ENCODE measurements at regions not wholly inside any gene's neighbourhood (a gene's known extent, or its start where the extent isn't known, plus 50 kb on each side); places are given as distances from the start of the nearest gene placed in this dataset.

- no peak for TF ChIP-seq POLR2A (IDR thresholded peaks at IDR 0.05; ENCODE audit: low read depth, low read length)
- no peak for TF ChIP-seq POLR2AphosphoS5 (IDR thresholded peaks at IDR 0.05; ENCODE audit: low read depth, low read length)
- TF ChIP-seq PAX5 (IDR thresholded peaks at IDR 0.05; ENCODE audit: insufficient read depth, low read length, severe bottlenecking) = no peak
- TF ChIP-seq POU2F2 (IDR thresholded peaks at IDR 0.05; ENCODE audit: low read depth, low read length) = no peak
- TF ChIP-seq SPI1 (IDR thresholded peaks at IDR 0.05; ENCODE audit: low read depth, low read length) = no peak
- no peak for TF ChIP-seq TAF1 (IDR thresholded peaks at IDR 0.05; ENCODE audit: low read depth, low read length)
- no peak for FAIRE-seq
These were observed 177.0 kb upstream of the SP8 start for GRCh38 chr7:20963556-20964280.

GRCh38 chr7:20964281-20964918 lies 177.7 kb upstream of the SP8 start:
- TF ChIP-seq POLR2A (IDR thresholded peaks at IDR 0.05; ENCODE audit: low read depth, low read length) = no peak
- no peak for DNase-seq (ENCODE audit: insufficient read length, low spot score)
- no peak for FAIRE-seq

More at GRCh38 chr7:20963556-20964280, 177.0 kb upstream of the SP8 start:
- DNase-seq (ENCODE audit: insufficient read length, low spot score) = no peak

GRCh38 chr7:20971219-20971618 lies 184.5 kb upstream of the SP8 start:
- FAIRE-seq = no peak
- DNase-seq (ENCODE audit: insufficient read length, low spot score) = no peak
- TF ChIP-seq PAX5 (IDR thresholded peaks at IDR 0.05; ENCODE audit: insufficient read depth, low read length, severe bottlenecking) (no peak), POU2F2 (IDR thresholded peaks at IDR 0.05; ENCODE audit: low read depth, low read length) (no peak), SPI1 (IDR thresholded peaks at IDR 0.05; ENCODE audit: low read depth, low read length) (no peak), POLR2AphosphoS5 (IDR thresholded peaks at IDR 0.05; ENCODE audit: low read depth, low read length) (no peak), TAF1 (IDR thresholded peaks at IDR 0.05; ENCODE audit: low read depth, low read length) (no peak), POLR2A (IDR thresholded peaks at IDR 0.05; ENCODE audit: low read depth, low read length) (no peak)

GRCh38 chr7:20980232-20980631 lies 193.5 kb upstream of the SP8 start:
- DNase-seq (ENCODE audit: insufficient read length, low spot score) (no peak), FAIRE-seq (no peak)
- TF ChIP-seq PAX5 (IDR thresholded peaks at IDR 0.05; ENCODE audit: insufficient read depth, low read length, severe bottlenecking) = no peak
- no peak for TF ChIP-seq POLR2AphosphoS5 (IDR thresholded peaks at IDR 0.05; ENCODE audit: low read depth, low read length)
- no peak for TF ChIP-seq SPI1 (IDR thresholded peaks at IDR 0.05; ENCODE audit: low read depth, low read length)

- FAIRE-seq (no peak), DNase-seq (ENCODE audit: insufficient read length, low spot score) (no peak)
- TF ChIP-seq POLR2A (IDR thresholded peaks at IDR 0.05; ENCODE audit: low read depth, low read length) (no peak), POU2F2 (IDR thresholded peaks at IDR 0.05; ENCODE audit: low read depth, low read length) (no peak), PAX5 (IDR thresholded peaks at IDR 0.05; ENCODE audit: insufficient read depth, low read length, severe bottlenecking) (no peak), SPI1 (IDR thresholded peaks at IDR 0.05; ENCODE audit: low read depth, low read length) (no peak), TAF1 (IDR thresholded peaks at IDR 0.05; ENCODE audit: low read depth, low read length) (no peak), POLR2AphosphoS5 (IDR thresholded peaks at IDR 0.05; ENCODE audit: low read depth, low read length) (no peak)
These were observed 194.1 kb upstream of the SP8 start for GRCh38 chr7:20980668-20981264.

- no peak for DNase-seq (ENCODE audit: insufficient read length, low spot score)
- FAIRE-seq = no peak
- no peak for TF ChIP-seq POLR2AphosphoS5 (IDR thresholded peaks at IDR 0.05; ENCODE audit: low read depth, low read length)
- no peak for TF ChIP-seq SPI1 (IDR thresholded peaks at IDR 0.05; ENCODE audit: low read depth, low read length)
- no peak for TF ChIP-seq POLR2A (IDR thresholded peaks at IDR 0.05; ENCODE audit: low read depth, low read length)
- no peak for TF ChIP-seq POU2F2 (IDR thresholded peaks at IDR 0.05; ENCODE audit: low read depth, low read length)
- TF ChIP-seq TAF1 (IDR thresholded peaks at IDR 0.05; ENCODE audit: low read depth, low read length) = no peak
- TF ChIP-seq PAX5 (IDR thresholded peaks at IDR 0.05; ENCODE audit: insufficient read depth, low read length, severe bottlenecking) = no peak
These were observed 201.7 kb upstream of the SP8 start for GRCh38 chr7:20988340-20988739.

GRCh38 chr7:20991544-20991943 lies 204.9 kb upstream of the SP8 start:
- no peak for FAIRE-seq
- no peak for TF ChIP-seq POLR2A (IDR thresholded peaks at IDR 0.05; ENCODE audit: low read depth, low read length)
- TF ChIP-seq PAX5 (IDR thresholded peaks at IDR 0.05; ENCODE audit: insufficient read depth, low read length, severe bottlenecking) = no peak
- TF ChIP-seq SPI1 (IDR thresholded peaks at IDR 0.05; ENCODE audit: low read depth, low read length) = no peak
- no peak for TF ChIP-seq TAF1 (IDR thresholded peaks at IDR 0.05; ENCODE audit: low read depth, low read length)
- no peak for TF ChIP-seq POLR2AphosphoS5 (IDR thresholded peaks at IDR 0.05; ENCODE audit: low read depth, low read length)

GRCh38 chr7:20993693-20994092 lies 207.0 kb upstream of the SP8 start:
- TF ChIP-seq PAX5 (IDR thresholded peaks at IDR 0.05; ENCODE audit: insufficient read depth, low read length, severe bottlenecking) (no peak), TAF1 (IDR thresholded peaks at IDR 0.05; ENCODE audit: low read depth, low read length) (no peak), POU2F2 (IDR thresholded peaks at IDR 0.05; ENCODE audit: low read depth, low read length) (no peak), SPI1 (IDR thresholded peaks at IDR 0.05; ENCODE audit: low read depth, low read length) (no peak), POLR2A (IDR thresholded peaks at IDR 0.05; ENCODE audit: low read depth, low read length) (no peak), POLR2AphosphoS5 (IDR thresholded peaks at IDR 0.05; ENCODE audit: low read depth, low read length) (no peak)
- FAIRE-seq (no peak), DNase-seq (ENCODE audit: insufficient read length, low spot score) (no peak)

More at GRCh38 chr7:20991544-20991943, 204.9 kb upstream of the SP8 start:
- DNase-seq (ENCODE audit: insufficient read length, low spot score) = no peak

- TF ChIP-seq SPI1 (IDR thresholded peaks at IDR 0.05; ENCODE audit: low read depth, low read length) (no peak), POLR2A (IDR thresholded peaks at IDR 0.05; ENCODE audit: low read depth, low read length) (no peak), TAF1 (IDR thresholded peaks at IDR 0.05; ENCODE audit: low read depth, low read length) (no peak), POLR2AphosphoS5 (IDR thresholded peaks at IDR 0.05; ENCODE audit: low read depth, low read length) (no peak), POU2F2 (IDR thresholded peaks at IDR 0.05; ENCODE audit: low read depth, low read length) (no peak), PAX5 (IDR thresholded peaks at IDR 0.05; ENCODE audit: insufficient read depth, low read length, severe bottlenecking) (no peak)
- FAIRE-seq = no peak
- DNase-seq (ENCODE audit: insufficient read length, low spot score) = no peak
These were observed 211.6 kb upstream of the SP8 start for GRCh38 chr7:20998309-20998708.

Measured in GM12891 (cell line).